ENCODE measurements at regions not wholly inside any gene's neighbourhood (a gene's known extent, or its start where the extent isn't known, plus 50 kb on each side); places are given as distances from the start of the nearest gene placed in this dataset.

- intact Hi-C loops (cut with DNase I): no loop called here
- Histone ChIP-seq H3K27ac (no peak overlapping the region), H3K36me3 (peaks cover 83% of the 10 kb centered on the region), H3K4me3 (no peak overlapping the region), H3K9me3 (no peaks in the 10 kb centered on the region), H3K4me1 (no peaks in the 10 kb centered on the region), H3K27me3 (no peaks in the 10 kb centered on the region)
- ATAC-seq (no peak), DNase-seq (no peak)
- TF ChIP-seq CTCF (IDR thresholded peaks at IDR 0.05): no peak
Observed at GRCh38 chr11:17132654-17133053, 55.2 kb upstream of the RPS13 start.

GRCh38 chr11:17129003-17129402 lies 51.5 kb upstream of the RPS13 start:
- intact Hi-C loops (cut with DNase I): no loop called here
- Histone ChIP-seq H3K27ac (no peak overlapping the region), H3K36me3 (peaks cover 61% of the 10 kb centered on the region), H3K4me1 (no peaks in the 10 kb centered on the region), H3K27me3 (no peaks in the 10 kb centered on the region), H3K9me3 (no peaks in the 10 kb centered on the region), H3K4me3 (no peak overlapping the region)
- ATAC-seq (no peak), DNase-seq (no peak)
- no peak for TF ChIP-seq CTCF (IDR thresholded peaks at IDR 0.05)
